Spleen (tissue), 11 donors: ENCODE measurements at regions not wholly inside any gene's neighbourhood (a gene's known extent, or its start where the extent isn't known, plus 50 kb on each side); places are given as distances from the start of the nearest gene placed in this dataset.
A peak's percentile ranks its signal among the peaks of the same experiment; 100 is the strongest.

ENCODE experiments used
- DNase-seq: peaks from one replicate; pipeline ENCODE4 v3.0.0-alpha.2; 2020
- H3K27ac ChIP-seq, 8 donors: fragments of 200-600 bp; sonication (generic) in 7 of 8; 1 replicate in 4 of 8; 2 replicates in 4 of 8; pipeline versions ENCODE4 v1.5.0 to v1.8.0; 2016 to 2021; ENCODE audit warnings: inconsistent platforms in 4 of 8, mild to moderate bottlenecking in 4 of 8, moderate library complexity in 1 of 8
- H3K27me3 ChIP-seq, 7 donors: fragments of 200-600 bp; sonication (generic) in 6 of 7; replicated peaks in 1 of 7; 1 replicate in 4 of 7; 2 replicates in 3 of 7; pipeline versions ENCODE4 v1.5.0 to v1.8.0; 2016 to 2021; ENCODE audit warnings: inconsistent platforms in 3 of 7, mild to moderate bottlenecking in 1 of 7
- H3K36me3 ChIP-seq, 6 donors: fragments of 200-600 bp; sonication (generic) in 5 of 6; 1 replicate in 4 of 6; 2 replicates in 2 of 6; pipeline versions ENCODE4 v1.5.0 to v1.8.0; 2016 to 2021; ENCODE audit warnings: inconsistent platforms in 2 of 6
- H3K4me1 ChIP-seq, 6 donors: fragments of 200-600 bp; sonication (generic) in 5 of 6; 1 replicate in 3 of 6; 2 replicates in 3 of 6; pipeline versions ENCODE4 v1.5.0 to v1.8.0; 2016 to 2021; ENCODE audit warnings: inconsistent platforms in 3 of 6
- H3K4me3 ChIP-seq, 8 donors: fragments of 200-600 bp; sonication (generic) in 7 of 8; 1 replicate in 4 of 8; 2 replicates in 4 of 8; pipeline versions ENCODE4 v1.5.0 to v1.8.0; 2016 to 2021; ENCODE audit warnings: inconsistent platforms in 4 of 8, mild to moderate bottlenecking in 4 of 8, moderate library complexity in 2 of 8
- H3K9me3 ChIP-seq, 8 donors: fragments of 200-600 bp; sonication (generic) in 7 of 8; 1 replicate in 4 of 8; 2 replicates in 4 of 8; pipeline versions ENCODE4 v1.5.0 to v1.8.0; 2016 to 2021; ENCODE audit warnings: inconsistent platforms in 4 of 8
- CTCF ChIP-seq, 11 experiments: fragments of 200-600 bp in 7 of 11; fragments of 450-650 bp in 4 of 11; sonication (generic) in 4 of 11; IDR thresholded peaks in 8 of 11; conservative IDR thresholded peaks in 3 of 11; 1 replicate in 7 of 11; 2 replicates in 4 of 11; pipeline versions ENCODE4 v1.4.0 to v1.8.0; 2016 to 2021; ENCODE audit warnings: antibody characterized with exemption in 11 of 11, inconsistent platforms in 4 of 11, mild to moderate bottlenecking in 1 of 11
- POLR2A ChIP-seq, 3 donors: fragments of 450-650 bp; IDR thresholded peaks; one replicate each; pipeline ENCODE4 v1.5.1; 2017; ENCODE audit warnings: antibody characterized with exemption in 3 of 3, mild to moderate bottlenecking in 1 of 3
- POLR2AphosphoS5 ChIP-seq, 3 donors: sonication (generic); formaldehyde crosslinking; IDR thresholded peaks; one replicate each; pipeline ENCODE4 v1.5.1; 2017; ENCODE audit warnings: antibody characterized with exemption in 3 of 3
- WGBS, 5 donors: extraction: QIAGEN DNeasy Blood & Tissue Kit in 3 of 5; methylation state at CpG; one replicate each; pipeline versions ENCODE4 v1.1.5 to v1.1.7; 2013 to 2018; 5-methylcytosine and 5-hydroxymethylcytosine counted together
- intact Hi-C: fragments of 100-400 bp; cut with DNase I; formaldehyde crosslinking; loops from one replicate; pipeline ENCODE4 v1.15.0; 2023; ENCODE audit warnings: low total_unique reads
- donor health status: healthy with polysubstance abuse.
- donor health status: DM: no; HTN: no; CAD: no; lungs with moderate emphysema.
- donor health status: DM: no; HTN: no; CAD: no.
- donor health status: Bipolar disorder and iron deficiency.
- donor health status: healthy.
- donor health status: DM: no; HTN: no; CAD: no.
- donor health status: DM: yes; HTN: yes; CAD: no.

GRCh38 chr12:132395192-132395907 is 66.0 kb upstream of the GALNT9 start:
- no peaks in the 10 kb centered on the region for H3K4me1 ChIP-seq
- TF ChIP-seq POLR2A (IDR thresholded peaks at IDR 0.05) (no peak), CTCF (IDR thresholded peaks at IDR 0.05 in 8 of 11, conservative IDR thresholded peaks at IDR 0.05 in 3 of 11) (no peak), POLR2AphosphoS5 (IDR thresholded peaks at IDR 0.05) (no peak)
- intact Hi-C loops: no loop called here
- DNase-seq: peak; percentile 65
- H3K27ac ChIP-seq: no peak overlapping the region
- no peaks in the 10 kb centered on the region for H3K36me3 ChIP-seq
- peaks cover 0 to 80% (median 41%) of the 10 kb centered on the region in 7 donors for H3K27me3 ChIP-seq
- no peaks in the 10 kb centered on the region for H3K9me3 ChIP-seq
- 76 to 85% (median 82%) methylated on average over 20 to 28 of the region's 28 CpGs for WGBS, 5 donors
- no peak overlapping the region for H3K4me3 ChIP-seq

GRCh38 chr12:132393991-132394949 is 64.9 kb upstream of the GALNT9 start:
- Histone ChIP-seq H3K27me3 (peaks cover 0 to 80% (median 36%) of the 10 kb centered on the region in 7 donors), H3K4me3 (no peak overlapping the region), H3K27ac (no peak overlapping the region), H3K4me1 (no peaks in the 10 kb centered on the region), H3K9me3 (no peaks in the 10 kb centered on the region), H3K36me3 (no peaks in the 10 kb centered on the region)
- intact Hi-C loops: no loop called here
- no peak for TF ChIP-seq POLR2A (IDR thresholded peaks at IDR 0.05)
- TF ChIP-seq POLR2AphosphoS5 (IDR thresholded peaks at IDR 0.05): no peak
- no peak for TF ChIP-seq CTCF (IDR thresholded peaks at IDR 0.05 in 8 of 11, conservative IDR thresholded peaks at IDR 0.05 in 3 of 11)
- peak; percentile 43 for DNase-seq
- 66 to 81% (median 70%) methylated on average over 17 to 36 of the region's 36 CpGs for WGBS, 5 donors

- peak; percentile 33 for DNase-seq
- 65 to 82% (median 72%) methylated on average over 18 to 19 of the region's 19 CpGs for WGBS, 5 donors
- peaks cover 0 to 80% (median 29%) of the 10 kb centered on the region in 7 donors for H3K27me3 ChIP-seq
- no peaks in the 10 kb centered on the region for H3K4me1 ChIP-seq
- H3K27ac ChIP-seq: no peak overlapping the region
- TF ChIP-seq POLR2A (IDR thresholded peaks at IDR 0.05) (no peak), POLR2AphosphoS5 (IDR thresholded peaks at IDR 0.05) (no peak), CTCF (IDR thresholded peaks at IDR 0.05 in 8 of 11, conservative IDR thresholded peaks at IDR 0.05 in 3 of 11) (no peak)
- H3K36me3 ChIP-seq: no peaks in the 10 kb centered on the region
- no peaks in the 10 kb centered on the region for H3K9me3 ChIP-seq
- H3K4me3 ChIP-seq: no peak overlapping the region
- intact Hi-C loops: no loop called here
Observed at GRCh38 chr12:132393245-132393795, 63.9 kb upstream of the GALNT9 start.
